ENCODE measurements at regions not wholly inside any gene's neighbourhood (a gene's known extent, or its start where the extent isn't known, plus 50 kb on each side); places are given as distances from the start of the nearest gene placed in this dataset.

GRCh38 chr6:115356371-115356770, 704.3 kb downstream of the FRK start:
- TF ChIP-seq CTCF (IDR thresholded peaks at IDR 0.05; ENCODE audit: low read depth, low read length, poor library complexity, severe bottlenecking), result no peak
- no peak for TF ChIP-seq EZH2phosphoT487 (IDR thresholded peaks at IDR 0.05; ENCODE audit: borderline replicate concordance, low read length)
